ENCODE measurements at regions not wholly inside any gene's neighbourhood (a gene's known extent, or its start where the extent isn't known, plus 50 kb on each side); places are given as distances from the start of the nearest gene placed in this dataset.
"Not testable (repeated sequence)": the region's sequence is repeated elsewhere in the genome, so short reads cannot be mapped to it uniquely, and the experiment has no call there.

- H3K4me1 Mint-ChIP-seq; DNase-seq; ATAC-seq (ENCODE audit: low read depth); POLR2A ChIA-PET; H3K27ac Mint-ChIP-seq; H3K36me3 Mint-ChIP-seq; H3K4me3 Mint-ChIP-seq; H3K27me3 Mint-ChIP-seq: not testable (repeated sequence)
- peaks cover 10% of the 10 kb centered on the region for H3K9me3 Mint-ChIP-seq
Measured at GRCh38 chr16:35216261-35216660, 1756.8 kb downstream of the TP53TG3F start.

GRCh38 chr16:35221482-35222185, 1762.2 kb downstream of the TP53TG3F start:
- peaks cover 12% of the 10 kb centered on the region for H3K9me3 Mint-ChIP-seq
- no peaks in the 10 kb centered on the region for H3K4me1 Mint-ChIP-seq
- H3K27ac Mint-ChIP-seq, result no peak overlapping the region
- H3K4me3 Mint-ChIP-seq, result no peak overlapping the region
- DNase-seq (no peak), ATAC-seq (ENCODE audit: low read depth) (no peak)
- no peaks in the 10 kb centered on the region for H3K27me3 Mint-ChIP-seq
- POLR2A ChIA-PET, result no interaction called here
- H3K36me3 Mint-ChIP-seq, result no peaks in the 10 kb centered on the region

DNA sequence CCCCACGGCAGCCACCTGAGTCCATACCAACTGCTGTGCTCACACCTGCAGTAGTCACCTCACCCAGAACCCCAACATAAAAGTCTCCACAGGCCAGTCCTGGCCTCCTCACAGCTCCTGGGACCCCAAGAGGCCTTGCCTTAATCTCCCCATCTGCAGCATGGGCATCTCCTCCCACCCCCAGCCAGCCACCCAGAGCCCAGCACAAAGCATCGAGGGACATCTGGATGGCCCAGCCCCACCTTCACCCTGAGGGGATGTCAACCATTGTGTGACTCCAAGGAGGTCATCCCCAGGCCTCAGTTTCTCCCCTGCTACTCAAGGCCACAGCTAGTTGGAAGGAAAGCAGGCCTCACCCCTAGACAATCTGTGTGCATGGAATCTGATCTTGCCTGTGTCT, 1775.3 kb downstream of the TP53TG3F start:
- H3K9me3 Mint-ChIP-seq, result peaks cover 12% of the 10 kb centered on the region
- POLR2A ChIA-PET, result no interaction called here
- H3K27me3 Mint-ChIP-seq, result no peaks in the 10 kb centered on the region
- no peaks in the 10 kb centered on the region for H3K36me3 Mint-ChIP-seq
- DNase-seq (no peak), ATAC-seq (ENCODE audit: low read depth) (no peak)
- no peak overlapping the region for H3K27ac Mint-ChIP-seq
- no peaks in the 10 kb centered on the region for H3K4me1 Mint-ChIP-seq
- no peak overlapping the region for H3K4me3 Mint-ChIP-seq

GRCh38 chr16:35239561-35239960, 1780.1 kb downstream of the TP53TG3F start:
- Mint-ChIP-seq H3K36me3 (no peaks in the 10 kb centered on the region), H3K27me3 (no peaks in the 10 kb centered on the region), H3K27ac (no peak overlapping the region), H3K4me3 (no peak overlapping the region), H3K4me1 (no peaks in the 10 kb centered on the region), H3K9me3 (peaks cover 8% of the 10 kb centered on the region)
- DNase-seq (no peak), ATAC-seq (ENCODE audit: low read depth) (no peak)
- POLR2A ChIA-PET, result no interaction called here

GRCh38 chr16:35249051-35249450, 1789.6 kb downstream of the TP53TG3F start:
- ATAC-seq (ENCODE audit: low read depth) (no peak), DNase-seq (no peak)
- no peaks in the 10 kb centered on the region for H3K27me3 Mint-ChIP-seq
- no peak overlapping the region for H3K27ac Mint-ChIP-seq
- POLR2A ChIA-PET, result no interaction called here
- H3K4me3 Mint-ChIP-seq, result no peak overlapping the region
- peaks cover 10% of the 10 kb centered on the region for H3K9me3 Mint-ChIP-seq
- H3K4me1 Mint-ChIP-seq, result no peaks in the 10 kb centered on the region
- H3K36me3 Mint-ChIP-seq, result no peaks in the 10 kb centered on the region

DNA sequence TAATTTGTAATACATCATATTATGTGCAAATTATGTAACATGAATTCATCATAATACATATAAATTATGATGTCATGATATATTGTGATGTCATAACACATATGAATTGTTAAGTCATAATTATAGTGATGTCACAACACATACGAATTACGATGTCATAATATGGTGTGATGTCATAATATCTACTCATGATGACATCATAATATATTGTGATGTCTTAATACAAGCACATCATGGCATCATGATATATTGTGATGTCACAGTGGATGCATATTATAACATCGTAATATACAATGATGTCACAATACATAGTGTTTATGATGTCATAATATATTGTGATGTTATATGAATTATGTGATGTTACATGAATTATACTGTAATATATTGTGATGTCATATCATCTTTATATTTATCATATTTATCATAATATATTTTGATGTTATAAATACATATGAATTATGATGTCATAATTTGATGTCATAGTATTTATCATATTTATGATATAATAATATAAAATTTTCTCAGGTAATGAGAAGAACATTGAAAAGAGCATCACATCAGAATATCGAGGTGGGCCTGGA, 1793.0 kb downstream of the TP53TG3F start:
- no peaks in the 10 kb centered on the region for H3K4me1 Mint-ChIP-seq
- DNase-seq (no peak), ATAC-seq (ENCODE audit: low read depth) (no peak)
- no peaks in the 10 kb centered on the region for H3K36me3 Mint-ChIP-seq
- H3K4me3 Mint-ChIP-seq, result no peak overlapping the region
- no peaks in the 10 kb centered on the region for H3K27me3 Mint-ChIP-seq
- H3K9me3 Mint-ChIP-seq, result peaks cover 14% of the 10 kb centered on the region
- H3K27ac Mint-ChIP-seq, result no peak overlapping the region
- POLR2A ChIA-PET, result no interaction called here

DNA sequence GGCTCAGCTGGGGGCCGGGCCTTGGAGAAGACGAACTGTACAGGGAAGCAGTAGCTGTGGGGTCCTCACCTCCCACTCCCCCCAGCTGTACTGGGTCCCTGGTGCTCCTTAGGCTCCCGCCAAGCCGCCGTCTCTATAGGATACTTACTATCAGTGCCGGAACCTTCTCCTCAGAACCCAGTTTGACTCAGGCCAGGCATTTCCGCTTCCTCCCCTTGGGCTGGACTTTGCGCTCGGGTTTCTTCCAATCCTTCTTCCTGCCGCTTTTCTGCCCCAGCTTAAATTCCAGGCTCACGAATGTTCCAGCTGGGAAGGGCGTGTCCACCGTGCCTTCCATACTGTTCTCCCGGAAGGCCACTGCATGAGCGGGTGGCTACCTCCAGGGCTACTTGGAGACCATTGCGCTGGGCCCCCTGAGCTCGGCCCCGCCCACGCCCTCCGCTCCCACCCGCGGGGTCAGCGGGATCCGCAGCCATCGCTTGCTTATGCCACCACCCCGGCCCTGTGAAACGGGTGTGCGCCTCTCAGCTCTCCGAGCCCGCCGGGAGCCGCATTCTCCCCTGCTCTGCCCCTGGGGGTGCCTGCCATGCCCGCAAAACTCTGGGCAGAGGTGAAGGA, 1795.9 kb downstream of the TP53TG3F start:
- no peak overlapping the region for H3K27ac Mint-ChIP-seq
- no peak for ATAC-seq (ENCODE audit: low read depth)

DNA sequence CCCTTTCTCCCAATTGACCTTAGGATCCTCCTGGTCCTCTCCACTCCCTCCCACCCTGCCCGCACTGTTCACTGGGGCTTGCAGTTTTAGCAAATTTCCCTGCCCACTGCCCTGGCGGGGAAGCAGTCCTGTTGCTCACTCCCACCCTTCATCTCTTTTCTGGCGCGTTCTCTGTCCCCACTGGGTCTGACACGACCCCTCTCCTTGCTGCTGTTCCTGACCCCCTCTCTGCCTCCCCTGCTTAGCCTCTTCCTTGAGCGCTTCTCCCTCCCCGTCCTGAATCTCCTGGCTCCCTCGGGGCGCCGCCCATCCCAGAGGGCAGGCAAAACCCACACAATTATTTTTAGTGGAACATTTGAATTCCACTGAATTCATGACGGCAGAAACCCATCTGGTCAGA, 1796.4 kb downstream of the TP53TG3F start:
- H3K27ac Mint-ChIP-seq, result no peak overlapping the region
- DNase-seq (no peak), ATAC-seq (ENCODE audit: low read depth) (no peak)
- no peaks in the 10 kb centered on the region for H3K4me1 Mint-ChIP-seq
- peaks cover 16% of the 10 kb centered on the region for H3K9me3 Mint-ChIP-seq
- H3K4me3 Mint-ChIP-seq, result no peak overlapping the region
- POLR2A ChIA-PET, result no interaction called here
- no peaks in the 10 kb centered on the region for H3K36me3 Mint-ChIP-seq
- no peaks in the 10 kb centered on the region for H3K27me3 Mint-ChIP-seq

More for the DNA sequence above, 1795.9 kb downstream of the TP53TG3F start:
- Mint-ChIP-seq H3K36me3 (no peaks in the 10 kb centered on the region), H3K4me1 (no peaks in the 10 kb centered on the region), H3K4me3 (no peak overlapping the region), H3K27me3 (no peaks in the 10 kb centered on the region), H3K9me3 (peaks cover 16% of the 10 kb centered on the region)
- POLR2A ChIA-PET, result no interaction called here
- no peak for DNase-seq

DNA sequence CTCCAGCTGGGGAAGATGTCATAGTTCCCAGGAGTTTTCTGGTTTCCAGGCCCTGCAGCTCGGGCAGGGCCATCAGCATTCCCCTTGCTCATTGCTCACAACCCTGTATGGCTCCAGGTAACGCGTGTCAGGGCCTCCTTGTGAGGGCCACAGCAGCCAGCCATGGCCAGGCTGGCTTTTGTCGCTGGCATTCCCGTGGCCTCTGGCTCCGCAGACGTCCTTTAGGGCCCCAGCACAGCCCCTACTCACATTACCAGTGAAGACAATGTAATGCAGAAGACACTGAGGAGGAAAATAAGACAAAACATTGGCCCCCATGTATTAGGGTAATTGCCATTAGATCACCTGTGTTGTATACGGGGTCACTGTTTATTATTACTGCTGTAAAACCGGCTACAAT, 1799.0 kb downstream of the TP53TG3F start:
- POLR2A ChIA-PET, result no interaction called here

GRCh38 chr16:35295856-35296255, 1836.4 kb downstream of the TP53TG3F start:
- Mint-ChIP-seq H3K9me3 (peaks cover 13% of the 10 kb centered on the region), H3K27me3 (no peaks in the 10 kb centered on the region)
- POLR2A ChIA-PET, result no interaction called here

More for the DNA sequence above, 1799.0 kb downstream of the TP53TG3F start:
- Mint-ChIP-seq H3K36me3 (no peaks in the 10 kb centered on the region), H3K27ac (no peak overlapping the region), H3K27me3 (no peaks in the 10 kb centered on the region), H3K4me3 (no peak overlapping the region), H3K4me1 (no peaks in the 10 kb centered on the region), H3K9me3 (peaks cover 12% of the 10 kb centered on the region)
- no peak for DNase-seq
- ATAC-seq (ENCODE audit: low read depth), result no peak

GRCh38 chr16:35296962-35297653, 1837.7 kb downstream of the TP53TG3F start:
- POLR2A ChIA-PET, result no interaction called here
- Mint-ChIP-seq H3K27me3 (no peaks in the 10 kb centered on the region), H3K36me3 (no peaks in the 10 kb centered on the region), H3K4me3 (no peak overlapping the region), H3K27ac (no peak overlapping the region), H3K4me1 (no peaks in the 10 kb centered on the region), H3K9me3 (peaks cover 11% of the 10 kb centered on the region)
- ATAC-seq (ENCODE audit: low read depth) (no peak), DNase-seq (no peak)

More at GRCh38 chr16:35295856-35296255, 1836.4 kb downstream of the TP53TG3F start:
- no peak overlapping the region for H3K27ac Mint-ChIP-seq
- H3K4me3 Mint-ChIP-seq, result no peak overlapping the region
- H3K36me3 Mint-ChIP-seq, result no peaks in the 10 kb centered on the region
- DNase-seq (no peak), ATAC-seq (ENCODE audit: low read depth) (no peak)
- H3K4me1 Mint-ChIP-seq, result no peaks in the 10 kb centered on the region

- DNase-seq (no peak), ATAC-seq (ENCODE audit: low read depth) (no peak)
- no peak overlapping the region for H3K4me3 Mint-ChIP-seq
- H3K4me1 Mint-ChIP-seq, result no peaks in the 10 kb centered on the region
- H3K36me3 Mint-ChIP-seq, result no peaks in the 10 kb centered on the region
- no peak overlapping the region for H3K27ac Mint-ChIP-seq
- peaks cover 10% of the 10 kb centered on the region for H3K9me3 Mint-ChIP-seq
- POLR2A ChIA-PET, result no interaction called here
- no peaks in the 10 kb centered on the region for H3K27me3 Mint-ChIP-seq
Measured at GRCh38 chr16:35298460-35299243, 1839.2 kb downstream of the TP53TG3F start.

GRCh38 chr16:35302859-35303258, 1843.4 kb downstream of the TP53TG3F start:
- Mint-ChIP-seq H3K4me3 (no peak overlapping the region), H3K9me3 (peaks cover 19% of the 10 kb centered on the region), H3K4me1 (no peaks in the 10 kb centered on the region), H3K36me3 (no peaks in the 10 kb centered on the region), H3K27me3 (no peaks in the 10 kb centered on the region), H3K27ac (no peak overlapping the region)
- ATAC-seq (ENCODE audit: low read depth) (no peak), DNase-seq (no peak)
- POLR2A ChIA-PET, result no interaction called here

All from activated naive CD8-positive, alpha-beta T cell treated with anti-CD3 and anti-CD28 coated beads, Interleukin-2, amount 10 ng/mL, durations not matched to agents 7 days and 5 days (primary cell).